SK-N-SH treated with all-trans-retinoic acid at 6 μM for 48 hours (cell line): ENCODE measurements at regions not wholly inside any gene's neighbourhood (a gene's known extent, or its start where the extent isn't known, plus 50 kb on each side); places are given as distances from the start of the nearest gene placed in this dataset.

Experiments used
- ATAC-seq: fragments of 200-7000 bp; cut with Tn5 transposase; 3 replicates; pipeline ENCODE4 v1.9.1; 2020; ENCODE audit warnings: mild to moderate bottlenecking, moderate library complexity
- ARNTL ChIP-seq: fragments of 450-650 bp; formaldehyde crosslinking; IDR thresholded peaks from 2 replicates; pipeline ENCODE4 v1.5.0; 2020; ENCODE audit warnings: low read depth, mild to moderate bottlenecking, moderate library complexity, borderline replicate concordance
- BACH2 ChIP-seq: fragments of 250-450 bp; sonication (Bioruptor Pico); IDR thresholded peaks from 2 replicates; pipeline ENCODE4 v1.9.0; 2021; ENCODE audit warnings: mild to moderate bottlenecking, borderline replicate concordance
- CSDC2 ChIP-seq: fragments of 250-450 bp; sonication (Bioruptor Pico); IDR thresholded peaks from 2 replicates; pipeline ENCODE4 v1.5.0; 2020; ENCODE audit warnings: mild to moderate bottlenecking, moderate library complexity
- GLIS3 ChIP-seq: fragments of 250-450 bp; sonication (Bioruptor Pico); IDR thresholded peaks from 2 replicates; pipeline ENCODE4 v1.5.0; 2020; ENCODE audit warnings: mild to moderate bottlenecking, moderate library complexity
- ISL1 ChIP-seq: fragments of 250-450 bp; sonication (Bioruptor Pico); IDR thresholded peaks from 2 replicates; pipeline ENCODE4 v2.1.2; 2022; ENCODE audit warnings: mild to moderate bottlenecking, moderate library complexity
- OSR1 ChIP-seq: fragments of 250-450 bp; sonication (Bioruptor Pico); IDR thresholded peaks from 2 replicates; pipeline ENCODE4 v1.8.0; 2022; ENCODE audit warnings: moderate library complexity, mild to moderate bottlenecking, inconsistent platforms
- PPARA ChIP-seq: fragments of 250-450 bp; sonication (Bioruptor Pico); IDR thresholded peaks from 2 replicates; pipeline ENCODE4 v1.5.0; 2020; ENCODE audit warnings: mild to moderate bottlenecking, borderline replicate concordance
- RARB ChIP-seq: fragments of 250-450 bp; sonication (Bioruptor Pico); IDR thresholded peaks from 2 replicates; pipeline ENCODE4 v1.8.0; 2021; ENCODE audit warnings: mild to moderate bottlenecking, moderate library complexity
- SNAI2 ChIP-seq: fragments of 250-450 bp; sonication (Bioruptor Pico); IDR thresholded peaks from 2 replicates; pipeline ENCODE4 v1.5.0; 2020; ENCODE audit warnings: mild to moderate bottlenecking, moderate library complexity
- TCF4 ChIP-seq: fragments of 250-450 bp; sonication (Bioruptor Pico); IDR thresholded peaks from 2 replicates; pipeline ENCODE4 v1.8.0; 2021; ENCODE audit warnings: mild to moderate bottlenecking, moderate library complexity, borderline replicate concordance
- TOX ChIP-seq: fragments of 250-450 bp; sonication (Bioruptor Pico); IDR thresholded peaks from 2 replicates; pipeline ENCODE4 v1.8.0; 2021; ENCODE audit warnings: mild to moderate bottlenecking, moderate library complexity, borderline replicate concordance
- ZC3H10 ChIP-seq: fragments of 250-450 bp; sonication (Bioruptor Pico); IDR thresholded peaks from 2 replicates; pipeline ENCODE4 v1.5.1; 2021; ENCODE audit warnings: mild to moderate bottlenecking, moderate library complexity
- ZFP3 ChIP-seq: fragments of 250-450 bp; sonication (Bioruptor Pico); IDR thresholded peaks from 2 replicates; pipeline ENCODE4 v1.5.0; 2020; ENCODE audit warnings: mild to moderate bottlenecking, moderate library complexity
- ZFP30 ChIP-seq: fragments of 450-650 bp; formaldehyde crosslinking; IDR thresholded peaks from 2 replicates; pipeline ENCODE4 v1.5.0; 2022; ENCODE audit warnings: mild to moderate bottlenecking, moderate library complexity
- ZNF70 ChIP-seq: fragments of 450-650 bp; formaldehyde crosslinking; IDR thresholded peaks from 2 replicates; pipeline ENCODE4 v1.5.0; 2020; ENCODE audit warnings: mild to moderate bottlenecking, moderate library complexity
- ZNF8 ChIP-seq: fragments of 450-650 bp; formaldehyde crosslinking; IDR thresholded peaks from 2 replicates; pipeline ENCODE4 v1.5.0; 2020; ENCODE audit warnings: mild to moderate bottlenecking, moderate library complexity
- TF ChIP-seq, protein P1 (sequence below): fragments of 250-450 bp; sonication (Bioruptor Pico); IDR thresholded peaks from 2 replicates; pipeline ENCODE4 v1.8.0; 2020; ENCODE audit warnings: mild to moderate bottlenecking, moderate library complexity, borderline replicate concordance
- TF ChIP-seq, protein P2 (sequence below): fragments of 250-450 bp; sonication (Bioruptor Pico); IDR thresholded peaks from 2 replicates; pipeline ENCODE4 v1.5.0; 2020; ENCODE audit warnings: mild to moderate bottlenecking, moderate library complexity
- TF ChIP-seq, protein P3 (sequence below): fragments of 250-450 bp; sonication (Bioruptor Pico); IDR thresholded peaks from 2 replicates; pipeline ENCODE4 v1.5.1; 2021; ENCODE audit warnings: mild to moderate bottlenecking, moderate library complexity
- TF ChIP-seq, protein P4 (sequence below): fragments of 250-450 bp; sonication (Bioruptor Pico); IDR thresholded peaks from 2 replicates; pipeline ENCODE4 v1.5.1; 2020; ENCODE audit warnings: low read depth, mild to moderate bottlenecking, moderate library complexity
- TF ChIP-seq, protein P5 (sequence below): fragments of 250-450 bp; sonication (Bioruptor Pico); IDR thresholded peaks from 2 replicates; pipeline ENCODE4 v1.8.0; 2021; ENCODE audit warnings: low read depth, mild to moderate bottlenecking, moderate library complexity, borderline replicate concordance

DNA sequence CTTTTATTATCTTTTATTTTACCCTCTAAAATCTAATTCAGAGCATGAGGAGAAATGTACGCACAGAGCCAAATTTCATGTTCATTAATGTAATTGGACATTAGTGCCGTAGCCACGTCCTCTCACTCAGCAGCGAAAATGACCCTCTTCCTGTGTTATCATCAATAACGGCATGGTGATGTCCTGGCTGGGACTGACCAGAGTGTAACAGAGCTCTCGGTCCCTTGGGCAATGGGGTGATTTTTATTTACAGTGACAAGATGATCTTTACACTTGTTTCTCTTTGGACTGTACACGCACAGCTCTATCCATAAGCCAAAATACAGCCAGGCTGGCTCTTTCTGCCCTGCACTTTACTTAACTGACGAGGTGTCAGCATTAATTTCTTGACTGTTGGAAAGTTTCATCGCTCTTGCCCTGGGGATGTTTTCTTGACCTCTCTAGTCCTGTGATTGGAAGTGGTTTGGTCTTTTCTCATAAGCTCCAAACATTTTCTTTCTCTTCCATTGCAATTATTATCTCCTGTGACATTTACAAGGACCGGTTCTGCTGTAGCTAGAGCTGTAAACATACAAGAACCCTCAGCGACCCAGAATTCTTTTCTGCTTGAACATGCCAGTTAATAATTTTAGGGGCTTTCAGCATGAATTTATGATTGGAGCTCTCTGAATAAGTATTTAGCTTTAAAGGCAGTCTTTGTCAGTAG, 308.0 kb upstream of the PIK3C3 start:
- TF ChIP-seq TOX (CRISPR knock-in tag) (no peak), ZNF8 (CRISPR knock-in tag) (no peak), ZC3H10 (no peak), TCF4 (CRISPR knock-in tag) (no peak), CSDC2 (CRISPR knock-in tag) (no peak), SNAI2 (CRISPR knock-in tag) (no peak), GLIS3 (no peak), OSR1 (no peak)
- TF ChIP-seq, protein P1, sequence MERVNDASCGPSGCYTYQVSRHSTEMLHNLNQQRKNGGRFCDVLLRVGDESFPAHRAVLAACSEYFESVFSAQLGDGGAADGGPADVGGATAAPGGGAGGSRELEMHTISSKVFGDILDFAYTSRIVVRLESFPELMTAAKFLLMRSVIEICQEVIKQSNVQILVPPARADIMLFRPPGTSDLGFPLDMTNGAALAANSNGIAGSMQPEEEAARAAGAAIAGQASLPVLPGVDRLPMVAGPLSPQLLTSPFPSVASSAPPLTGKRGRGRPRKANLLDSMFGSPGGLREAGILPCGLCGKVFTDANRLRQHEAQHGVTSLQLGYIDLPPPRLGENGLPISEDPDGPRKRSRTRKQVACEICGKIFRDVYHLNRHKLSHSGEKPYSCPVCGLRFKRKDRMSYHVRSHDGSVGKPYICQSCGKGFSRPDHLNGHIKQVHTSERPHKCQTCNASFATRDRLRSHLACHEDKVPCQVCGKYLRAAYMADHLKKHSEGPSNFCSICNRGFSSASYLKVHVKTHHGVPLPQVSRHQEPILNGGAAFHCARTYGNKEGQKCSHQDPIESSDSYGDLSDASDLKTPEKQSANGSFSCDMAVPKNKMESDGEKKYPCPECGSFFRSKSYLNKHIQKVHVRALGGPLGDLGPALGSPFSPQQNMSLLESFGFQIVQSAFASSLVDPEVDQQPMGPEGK (CRISPR knock-in tag) = no peak
- TF ChIP-seq, protein P2, sequence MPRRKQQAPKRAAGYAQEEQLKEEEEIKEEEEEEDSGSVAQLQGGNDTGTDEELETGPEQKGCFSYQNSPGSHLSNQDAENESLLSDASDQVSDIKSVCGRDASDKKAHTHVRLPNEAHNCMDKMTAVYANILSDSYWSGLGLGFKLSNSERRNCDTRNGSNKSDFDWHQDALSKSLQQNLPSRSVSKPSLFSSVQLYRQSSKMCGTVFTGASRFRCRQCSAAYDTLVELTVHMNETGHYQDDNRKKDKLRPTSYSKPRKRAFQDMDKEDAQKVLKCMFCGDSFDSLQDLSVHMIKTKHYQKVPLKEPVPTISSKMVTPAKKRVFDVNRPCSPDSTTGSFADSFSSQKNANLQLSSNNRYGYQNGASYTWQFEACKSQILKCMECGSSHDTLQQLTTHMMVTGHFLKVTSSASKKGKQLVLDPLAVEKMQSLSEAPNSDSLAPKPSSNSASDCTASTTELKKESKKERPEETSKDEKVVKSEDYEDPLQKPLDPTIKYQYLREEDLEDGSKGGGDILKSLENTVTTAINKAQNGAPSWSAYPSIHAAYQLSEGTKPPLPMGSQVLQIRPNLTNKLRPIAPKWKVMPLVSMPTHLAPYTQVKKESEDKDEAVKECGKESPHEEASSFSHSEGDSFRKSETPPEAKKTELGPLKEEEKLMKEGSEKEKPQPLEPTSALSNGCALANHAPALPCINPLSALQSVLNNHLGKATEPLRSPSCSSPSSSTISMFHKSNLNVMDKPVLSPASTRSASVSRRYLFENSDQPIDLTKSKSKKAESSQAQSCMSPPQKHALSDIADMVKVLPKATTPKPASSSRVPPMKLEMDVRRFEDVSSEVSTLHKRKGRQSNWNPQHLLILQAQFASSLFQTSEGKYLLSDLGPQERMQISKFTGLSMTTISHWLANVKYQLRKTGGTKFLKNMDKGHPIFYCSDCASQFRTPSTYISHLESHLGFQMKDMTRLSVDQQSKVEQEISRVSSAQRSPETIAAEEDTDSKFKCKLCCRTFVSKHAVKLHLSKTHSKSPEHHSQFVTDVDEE (CRISPR knock-in tag) = no peak
- TF ChIP-seq, protein P3, sequence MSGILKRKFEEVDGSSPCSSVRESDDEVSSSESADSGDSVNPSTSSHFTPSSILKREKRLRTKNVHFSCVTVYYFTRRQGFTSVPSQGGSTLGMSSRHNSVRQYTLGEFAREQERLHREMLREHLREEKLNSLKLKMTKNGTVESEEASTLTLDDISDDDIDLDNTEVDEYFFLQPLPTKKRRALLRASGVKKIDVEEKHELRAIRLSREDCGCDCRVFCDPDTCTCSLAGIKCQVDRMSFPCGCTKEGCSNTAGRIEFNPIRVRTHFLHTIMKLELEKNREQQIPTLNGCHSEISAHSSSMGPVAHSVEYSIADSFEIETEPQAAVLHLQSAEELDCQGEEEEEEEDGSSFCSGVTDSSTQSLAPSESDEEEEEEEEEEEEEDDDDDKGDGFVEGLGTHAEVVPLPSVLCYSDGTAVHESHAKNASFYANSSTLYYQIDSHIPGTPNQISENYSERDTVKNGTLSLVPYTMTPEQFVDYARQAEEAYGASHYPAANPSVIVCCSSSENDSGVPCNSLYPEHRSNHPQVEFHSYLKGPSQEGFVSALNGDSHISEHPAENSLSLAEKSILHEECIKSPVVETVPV (CRISPR knock-in tag) = no peak
- TF ChIP-seq, protein P4, sequence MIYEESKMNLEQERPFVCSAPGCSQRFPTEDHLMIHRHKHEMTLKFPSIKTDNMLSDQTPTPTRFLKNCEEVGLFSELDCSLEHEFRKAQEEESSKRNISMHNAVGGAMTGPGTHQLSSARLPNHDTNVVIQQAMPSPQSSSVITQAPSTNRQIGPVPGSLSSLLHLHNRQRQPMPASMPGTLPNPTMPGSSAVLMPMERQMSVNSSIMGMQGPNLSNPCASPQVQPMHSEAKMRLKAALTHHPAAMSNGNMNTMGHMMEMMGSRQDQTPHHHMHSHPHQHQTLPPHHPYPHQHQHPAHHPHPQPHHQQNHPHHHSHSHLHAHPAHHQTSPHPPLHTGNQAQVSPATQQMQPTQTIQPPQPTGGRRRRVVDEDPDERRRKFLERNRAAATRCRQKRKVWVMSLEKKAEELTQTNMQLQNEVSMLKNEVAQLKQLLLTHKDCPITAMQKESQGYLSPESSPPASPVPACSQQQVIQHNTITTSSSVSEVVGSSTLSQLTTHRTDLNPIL (CRISPR knock-in tag) = no peak
- no peak; the same call in 2 of the 3 replicates for ATAC-seq

DNA sequence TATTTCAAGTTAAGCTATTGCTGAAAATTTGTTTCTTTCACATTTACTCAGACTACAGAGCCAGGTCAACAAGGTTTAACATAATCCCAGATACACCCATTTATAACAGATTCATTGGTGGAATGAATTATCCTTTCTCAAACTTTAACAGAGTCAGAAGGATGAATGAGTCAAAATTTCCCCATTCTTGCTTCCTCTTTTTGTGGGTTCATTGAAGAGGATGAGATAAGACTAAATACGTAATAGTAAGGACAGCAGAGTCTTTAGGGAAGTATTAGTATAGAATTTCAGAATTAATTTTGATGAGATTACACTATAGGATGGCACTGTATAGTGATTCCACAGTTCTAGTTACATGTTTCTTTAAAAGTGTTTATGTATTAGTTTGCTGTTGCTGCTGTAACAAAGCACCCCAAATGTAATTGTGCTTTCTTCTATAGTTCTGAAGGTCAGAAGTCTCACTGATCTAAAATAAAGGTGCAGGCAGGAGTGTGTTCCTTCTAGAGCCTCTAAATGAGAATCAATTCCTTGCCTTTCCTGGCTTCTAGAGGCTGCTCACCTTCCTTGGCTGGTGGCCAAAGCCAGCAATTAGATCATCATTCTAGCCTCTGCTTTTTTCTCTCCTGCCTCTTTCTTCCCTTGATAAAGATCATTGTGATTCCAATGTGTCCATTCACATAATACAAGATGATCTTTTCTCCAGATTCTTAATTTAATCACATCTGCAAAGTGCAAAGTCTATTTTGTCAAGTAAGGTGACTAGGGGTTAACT, 309.3 kb upstream of the PIK3C3 start:
- no peak for ATAC-seq
- TF ChIP-seq PPARA (CRISPR knock-in tag) (no peak), RARB (no peak)

DNA sequence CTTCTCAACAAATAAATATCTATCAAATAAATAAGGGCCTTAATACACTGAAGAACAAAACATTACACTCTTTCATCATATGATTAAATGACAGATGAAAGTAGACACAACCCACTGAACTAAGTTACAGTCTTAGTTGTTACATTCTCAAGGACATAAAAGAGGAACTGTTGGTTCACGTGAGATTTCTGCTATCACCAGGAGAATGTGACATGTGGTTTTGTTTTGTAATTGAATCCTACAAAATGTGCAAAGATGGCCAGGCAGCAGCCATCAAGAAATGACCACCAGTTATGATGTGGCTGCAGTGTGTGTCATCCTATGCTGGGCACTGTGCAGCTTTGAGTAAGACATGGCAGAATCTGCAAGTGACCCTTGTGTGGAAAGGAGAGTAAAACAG, 310.6 kb upstream of the PIK3C3 start:
- no peak for ATAC-seq
- TF ChIP-seq GLIS3 = no peak

DNA sequence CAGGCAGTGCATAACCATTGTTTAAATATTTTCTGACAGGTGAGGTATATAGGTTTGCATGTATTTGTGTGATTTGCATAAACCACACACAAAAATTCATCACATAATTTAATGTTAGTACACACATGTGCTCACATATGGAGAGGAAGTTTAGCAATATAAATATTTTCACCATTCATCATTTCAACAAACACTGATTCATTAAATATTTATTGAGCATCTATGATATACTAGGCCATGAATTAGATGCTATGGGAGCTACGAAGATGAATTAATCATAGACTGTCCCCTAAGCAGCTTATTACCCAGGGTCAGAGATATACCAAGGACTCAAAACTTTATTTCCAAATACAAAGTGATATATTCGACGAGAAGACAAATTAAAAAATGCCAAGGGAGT, 311.6 kb upstream of the PIK3C3 start:
- ATAC-seq = no peak
- TF ChIP-seq OSR1 = no peak
- TF ChIP-seq, protein P2 (CRISPR knock-in tag) = no peak
- no peak for TF ChIP-seq CSDC2 (CRISPR knock-in tag)
- no peak for TF ChIP-seq BACH2 (CRISPR knock-in tag)
- no peak for TF ChIP-seq ZFP30 (CRISPR knock-in tag)
- no peak for TF ChIP-seq GLIS3
- no peak for TF ChIP-seq TOX (CRISPR knock-in tag)
- no peak for TF ChIP-seq RARB
- TF ChIP-seq ZNF70 = no peak
- no peak for TF ChIP-seq ISL1 (CRISPR knock-in tag)
- no peak for TF ChIP-seq ARNTL (CRISPR knock-in tag)
- TF ChIP-seq ZFP3 = no peak
- TF ChIP-seq, protein P5, sequence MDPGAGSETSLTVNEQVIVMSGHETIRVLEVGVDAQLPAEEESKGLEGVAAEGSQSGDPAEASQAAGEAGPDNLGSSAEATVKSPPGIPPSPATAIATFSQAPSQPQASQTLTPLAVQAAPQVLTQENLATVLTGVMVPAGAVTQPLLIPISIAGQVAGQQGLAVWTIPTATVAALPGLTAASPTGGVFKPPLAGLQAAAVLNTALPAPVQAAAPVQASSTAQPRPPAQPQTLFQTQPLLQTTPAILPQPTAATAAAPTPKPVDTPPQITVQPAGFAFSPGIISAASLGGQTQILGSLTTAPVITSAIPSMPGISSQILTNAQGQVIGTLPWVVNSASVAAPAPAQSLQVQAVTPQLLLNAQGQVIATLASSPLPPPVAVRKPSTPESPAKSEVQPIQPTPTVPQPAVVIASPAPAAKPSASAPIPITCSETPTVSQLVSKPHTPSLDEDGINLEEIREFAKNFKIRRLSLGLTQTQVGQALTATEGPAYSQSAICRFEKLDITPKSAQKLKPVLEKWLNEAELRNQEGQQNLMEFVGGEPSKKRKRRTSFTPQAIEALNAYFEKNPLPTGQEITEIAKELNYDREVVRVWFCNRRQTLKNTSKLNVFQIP (CRISPR knock-in tag) = no peak
- no peak for TF ChIP-seq SNAI2 (CRISPR knock-in tag)
